IMR-90 (cell line): ENCODE measurements at regions not wholly inside any gene's neighbourhood (a gene's known extent, or its start where the extent isn't known, plus 50 kb on each side); places are given as distances from the start of the nearest gene placed in this dataset.

Source experiments
- ATAC-seq: fragments of 200-7000 bp; cut with Tn5 transposase; 2 replicates; pipeline ENCODE4 v1.9.1; 2020; ENCODE audit warnings: low read depth, mild to moderate bottlenecking, moderate library complexity
- BruUV-seq: library from RNA; stranded (reverse); fragments of 400-500 nt; replicated peaks from 2 replicates; lab custom pipeline; 2021; lab: Mats Ljungman, UMichigan
- CTCF ChIA-PET: fragments of 300-600 bp; formaldehyde crosslinking; extraction: SDS; loops from one replicate; lab custom pipeline; 2021; ENCODE audit warnings: antibody characterized with exemption; lab: Yijun Ruan, JAX
- POLR2A ChIA-PET: fragments of 300-600 bp; sonication (Branson Sonifier 250); formaldehyde crosslinking; loops from one replicate; lab custom pipeline; 2022; ENCODE audit warnings: antibody characterized with exemption; ENCODE audit not compliant: unreplicated experiment; lab: Charles Lee
- DNase-seq: peaks from one replicate; pipeline ENCODE4 v3.0.0; 2013
- H2AFZ ChIP-seq: replicated peaks from 2 replicates; pipeline ENCODE3; 2013; ENCODE audit warnings: low read length, mild to moderate bottlenecking; ENCODE audit not compliant: poor library complexity
- H2AK5ac ChIP-seq: 2 replicates; pipeline ENCODE4 v1.6.1; 2013; ENCODE audit warnings: low read depth, low read length, inconsistent platforms
- H2AK9ac ChIP-seq: replicated peaks from 2 replicates; pipeline ENCODE3; 2013; ENCODE audit warnings: mild to moderate bottlenecking, low read depth, low read length, moderate library complexity; ENCODE audit not compliant: poor library complexity
- H2BK120ac ChIP-seq: 2 replicates; pipeline ENCODE4 v1.6.1; 2013; ENCODE audit warnings: low read depth, low read length, inconsistent platforms
- H2BK15ac ChIP-seq: 3 replicates; pipeline ENCODE4 v1.6.1; 2013; ENCODE audit warnings: low read depth, low read length, inconsistent platforms
- H2BK20ac ChIP-seq: 2 replicates; pipeline ENCODE4 v1.6.1; 2013; ENCODE audit warnings: low read depth, mild to moderate bottlenecking, inconsistent platforms, low read length, moderate library complexity
- H2BK5ac ChIP-seq: 2 replicates; pipeline ENCODE4 v1.6.1; 2013; ENCODE audit warnings: mild to moderate bottlenecking, low read depth, low read length, inconsistent platforms; ENCODE audit not compliant: poor library complexity, severe bottlenecking
- H3K14ac ChIP-seq: replicated peaks from 2 replicates; pipeline ENCODE4 v1.6.1; 2013; ENCODE audit warnings: low read depth, low read length, inconsistent platforms
- H3K18ac ChIP-seq: 2 replicates; pipeline ENCODE4 v1.6.1; 2013; ENCODE audit warnings: low read depth, low read length, control low read depth
- H3K23ac ChIP-seq: 2 replicates; pipeline ENCODE4 v1.6.1; 2013; ENCODE audit warnings: low read depth, low read length, inconsistent platforms
- H3K27ac ChIP-seq: 2 replicates; pipeline ENCODE4 v1.5.1; 2013; ENCODE audit warnings: mild to moderate bottlenecking, control low read depth, low read length; ENCODE audit not compliant: insufficient read depth
- H3K27me3 ChIP-seq: 2 replicates; pipeline ENCODE4 v1.6.1; 2013; ENCODE audit warnings: low read length; ENCODE audit not compliant: control insufficient read depth, insufficient read depth
- H3K36me3 ChIP-seq: 2 replicates; pipeline ENCODE4 v1.6.1; 2013; ENCODE audit warnings: low read length, mixed read lengths; ENCODE audit not compliant: control insufficient read depth, insufficient read depth
- H3K4ac ChIP-seq: 2 replicates; pipeline ENCODE4 v1.6.1; 2013; ENCODE audit warnings: low read depth, low read length, inconsistent platforms
- H3K4me1 ChIP-seq: 2 replicates; pipeline ENCODE4 v1.6.1; 2013; ENCODE audit warnings: low read length, mixed read lengths; ENCODE audit not compliant: control insufficient read depth, insufficient read depth
- H3K4me2 ChIP-seq: 2 replicates; pipeline ENCODE4 v1.6.1; 2013; ENCODE audit warnings: low read depth, mild to moderate bottlenecking, control low read depth, low read length, moderate library complexity
- H3K4me3 ChIP-seq: 2 replicates; pipeline ENCODE4 v1.5.1; 2013; ENCODE audit warnings: low read depth, mild to moderate bottlenecking, control low read depth, low read length, moderate library complexity; ENCODE audit not compliant: insufficient read depth
- H3K56ac ChIP-seq: 2 replicates; pipeline ENCODE4 v1.6.1; 2013; ENCODE audit warnings: low read length, inconsistent platforms; ENCODE audit not compliant: insufficient read depth; ENCODE audit errors: extremely low read depth
- H3K79me1 ChIP-seq, 2 experiments: 2 replicates each; pipeline ENCODE4 v1.6.1; 2013; ENCODE audit warnings: low read length in 2 of 2, inconsistent platforms in 1 of 2, low read depth in 1 of 2
- H3K9ac ChIP-seq: 2 replicates; pipeline ENCODE4 v1.6.1; 2013; ENCODE audit warnings: low read depth, low read length, control low read depth
- H3K9me1 ChIP-seq: 2 replicates; pipeline ENCODE4 v1.6.1; 2013; ENCODE audit warnings: low read length, inconsistent platforms; ENCODE audit not compliant: insufficient read depth
- H3K9me3 ChIP-seq: 2 replicates; pipeline ENCODE4 v1.6.1; 2013; ENCODE audit warnings: low read length; ENCODE audit not compliant: control insufficient read depth, insufficient read depth
- H4K20me1 ChIP-seq: 2 replicates; pipeline ENCODE4 v1.6.1; 2013; ENCODE audit warnings: low read length, inconsistent platforms; ENCODE audit not compliant: insufficient read depth
- H4K5ac ChIP-seq: 2 replicates; pipeline ENCODE4 v1.6.1; 2013; ENCODE audit warnings: mild to moderate bottlenecking, low read depth, low read length, control low read depth
- H4K8ac ChIP-seq, 2 experiments: 2 replicates each; pipeline ENCODE4 v1.6.1; 2013; ENCODE audit warnings: low read depth in 2 of 2, low read length in 2 of 2, control low read depth in 1 of 2, inconsistent platforms in 1 of 2
- H4K91ac ChIP-seq: 2 replicates; pipeline ENCODE4 v1.6.1; 2013; ENCODE audit warnings: low read depth, low read length, inconsistent platforms; ENCODE audit not compliant: insufficient read depth
- BHLHE40 ChIP-seq: fragments of 150-350 bp; IDR thresholded peaks from 2 replicates; pipeline ENCODE4 v1.6.1; 2016; ENCODE audit warnings: mild to moderate bottlenecking, low read depth, low read length
- CTCF ChIP-seq: conservative IDR thresholded peaks from 2 replicates; pipeline ENCODE4 v1.5.1; 2012; ENCODE audit warnings: mild to moderate bottlenecking, low read depth, low read length, improper control_type of control experiment
- FOS ChIP-seq: fragments of 150-350 bp; IDR thresholded peaks from 2 replicates; pipeline ENCODE4 v1.6.1; 2016; ENCODE audit warnings: low read depth, low read length
- MAFK ChIP-seq: IDR thresholded peaks from 2 replicates; pipeline ENCODE4 v1.6.1; 2012; ENCODE audit warnings: low read depth, low read length, improper control_type of control experiment
- MXI1 ChIP-seq: IDR thresholded peaks from 2 replicates; pipeline ENCODE4 v1.6.1; 2012; ENCODE audit warnings: low read depth, mild to moderate bottlenecking, low read length, moderate library complexity, borderline replicate concordance
- NFE2L2 ChIP-seq: fragments of 150-350 bp; IDR thresholded peaks from 2 replicates; pipeline ENCODE4 v1.6.1; 2016; ENCODE audit warnings: low read depth, mild to moderate bottlenecking, low read length
- POLR2A ChIP-seq: IDR thresholded peaks from 2 replicates; pipeline ENCODE4 v1.6.1; 2012; ENCODE audit warnings: mild to moderate bottlenecking, low read depth, low read length
- SMC3 ChIP-seq: fragments of 150-350 bp; IDR thresholded peaks from 2 replicates; pipeline ENCODE4 v1.6.1; 2016; ENCODE audit warnings: low read depth, mild to moderate bottlenecking, antibody characterized with exemption, low read length, moderate library complexity
- WGBS, 2 experiments: methylation state at CpG; one replicate each; pipeline versions ENCODE4 v1.1.5 to v1.1.7; 2013; ENCODE audit warnings: missing lambda C conversion rate in 2 of 2; ENCODE audit not compliant: insufficient read length in 1 of 2; ENCODE audit errors: extremely low coverage in 2 of 2; 5-methylcytosine and 5-hydroxymethylcytosine counted together
- dilution Hi-C: fragments of 300-500 bp; cut with HindIII; formaldehyde crosslinking; loops from one replicate; pipeline ENCODE4 v1.14.3; 2018; ENCODE audit warnings: low sequenced_read_pairs; ENCODE audit not compliant: unreplicated experiment
- in situ Hi-C: fragments of 300-500 bp; cut with MboI; formaldehyde crosslinking; loops from 3 replicates; pipeline ENCODE4 v1.14.3; 2019; ENCODE audit warnings: low sequenced_read_pairs, inconsistent platforms, mixed read lengths
- intact Hi-C: fragments of 100-400 bp; cut with micrococcal nuclease; formaldehyde crosslinking; loops from 2 replicates; pipeline ENCODE4 v1.10.0; 2022

- POLR2A ChIA-PET: interaction anchor here (1.2 kb wide), 1 partner anchor 245 kb away, joined by 7 read pairs; no protein-coding TSS in a partner anchor
- no peaks in the 10 kb centered on the region for H3K36me3 ChIP-seq
- no peak for ATAC-seq
Measured at GRCh38 chr11:15651033-15651432, 536.3 kb downstream of the INSC start.

More at GRCh38 chr11:15651033-15651432, 536.3 kb downstream of the INSC start:
- dilution Hi-C loops (no loop called here), intact Hi-C loops (loop anchor here (2.0 to 10.0 kb wide), 6 partner anchors 61 to 1084 kb away; partner anchors contain the start of gene C11orf58), in situ Hi-C loops (no loop called here)
- TF ChIP-seq CTCF (no peak), MXI1 (no peak), FOS (no peak), MAFK (no peak), NFE2L2 (no peak), POLR2A (no peak), BHLHE40 (no peak), SMC3 (no peak)
- peak overlapping the region; percentile 62; the same call in 1 of the 3 replicates for H2BK15ac ChIP-seq
- no peak overlapping the region for H3K56ac ChIP-seq
- H3K14ac ChIP-seq: no peak overlapping the region
- peak overlapping the region; percentile 27; the same call in 1 of the 2 replicates for H2BK20ac ChIP-seq
- H3K4me2 ChIP-seq: no peak overlapping the region
- H2AK9ac ChIP-seq: no peak overlapping the region
- no peak overlapping the region for H2AFZ ChIP-seq
- no peak for DNase-seq
- peak overlapping the region; percentile 16 to 60; a peak in 2 of 4 replicates for H4K8ac ChIP-seq
- CTCF ChIA-PET: interaction anchor here (0.6 to 1.1 kb wide), 2 partner anchors 123 to 330 kb away, joined by 3 read pairs; no protein-coding TSS in a partner anchor
- H2BK5ac ChIP-seq: no peak overlapping the region
- no peak overlapping the region for H3K4me3 ChIP-seq
- H3K9me1 ChIP-seq: no peaks in the 10 kb centered on the region
- WGBS, 2 experiments: 72% methylated on average over 9 of the region's 22 CpGs; no CpG with 5 or more reads in 1 of the 2 experiments
- H3K18ac ChIP-seq: peak overlapping the region; percentile 9; the same call in 1 of the 2 replicates
- no peaks in the 10 kb centered on the region for H4K20me1 ChIP-seq
- no TSS peak for BruUV-seq
- no peak overlapping the region for H3K23ac ChIP-seq
- H3K27me3 ChIP-seq: peaks cover 2% of the 10 kb centered on the region
- H3K27ac ChIP-seq: no peak overlapping the region
- H4K5ac ChIP-seq: peak overlapping the region; percentile 55; the same call in 1 of the 2 replicates
- H2AK5ac ChIP-seq: peak overlapping the region; percentile 73
- H3K9me3 ChIP-seq: no peaks in the 10 kb centered on the region
- peaks cover 9% of the 10 kb centered on the region for H3K4me1 ChIP-seq
- H4K91ac ChIP-seq: peak overlapping the region; percentile 81; the same call in 1 of the 2 replicates
- no peak overlapping the region for H3K9ac ChIP-seq
- no peak overlapping the region; the same call in 1 of the 2 replicates for H3K4ac ChIP-seq
- H2BK120ac ChIP-seq: peak overlapping the region; percentile 88; the same call in 1 of the 2 replicates
- no peaks in the 10 kb centered on the region for H3K79me1 ChIP-seq
